Activated CD8-positive, alpha-beta T cell treated with anti-CD3 and anti-CD28 coated beads for 36 hours (primary cell): ENCODE measurements at regions not wholly inside any gene's neighbourhood (a gene's known extent, or its start where the extent isn't known, plus 50 kb on each side); places are given as distances from the start of the nearest gene placed in this dataset.

Experiments
- ATAC-seq: fragments of 200-7000 bp; cut with Tn5 transposase; one replicate; pipeline ENCODE4 v1.10.0; 2021; ENCODE audit warnings: mild to moderate bottlenecking, moderate library complexity
- CTCF ChIA-PET: fragments of 350-600 bp; sonication (Branson Sonifier 250); formaldehyde crosslinking; loops from one replicate; lab custom pipeline; 2021; ENCODE audit warnings: antibody characterized with exemption; lab: Charles Lee
- POLR2A ChIA-PET: fragments of 350-600 bp; sonication (Branson Sonifier 250); formaldehyde crosslinking; loops from one replicate; lab custom pipeline; 2021; ENCODE audit warnings: antibody characterized with exemption; lab: Charles Lee
- DNase-seq: peaks from one replicate; pipeline ENCODE4 v3.0.0-alpha.2; 2020
- H3K27ac Mint-ChIP-seq: one replicate; pipeline ENCODE4 v1.8.0; 2021; ENCODE audit warnings: mild to moderate bottlenecking, mixed read lengths
- H3K27me3 Mint-ChIP-seq: one replicate; pipeline ENCODE4 v1.8.0; 2021; ENCODE audit warnings: mixed read lengths
- H3K36me3 Mint-ChIP-seq: one replicate; pipeline ENCODE4 v1.8.0; 2021; ENCODE audit warnings: low read depth, mixed read lengths
- H3K4me1 Mint-ChIP-seq: one replicate; pipeline ENCODE4 v1.8.0; 2021; ENCODE audit warnings: low read depth, mixed read lengths
- H3K4me3 Mint-ChIP-seq: one replicate; pipeline ENCODE4 v1.8.0; 2021; ENCODE audit warnings: mild to moderate bottlenecking, moderate library complexity, mixed read lengths
- H3K9me3 Mint-ChIP-seq: one replicate; pipeline ENCODE4 v1.8.0; 2021; ENCODE audit warnings: mixed read lengths
- CTCF ChIP-seq: fragments of 200-600 bp; IDR thresholded peaks from one replicate; pipeline ENCODE4 v1.8.0; 2022; ENCODE audit warnings: antibody characterized with exemption, mild to moderate bottlenecking
- intact Hi-C: fragments of 100-400 bp; cut with micrococcal nuclease; formaldehyde crosslinking; loops from one replicate; pipeline ENCODE4 v1.10.0; 2022

- Mint-ChIP-seq H3K27me3 (no peaks in the 10 kb centered on the region), H3K36me3 (no peaks in the 10 kb centered on the region), H3K4me1 (no peaks in the 10 kb centered on the region), H3K4me3 (no peak overlapping the region), H3K27ac (no peak overlapping the region), H3K9me3 (peaks cover 10% of the 10 kb centered on the region)
- ChIA-PET POLR2A (no interaction called here), CTCF (no interaction called here)
- no peak for ATAC-seq
- TF ChIP-seq CTCF = no peak
- DNase-seq = no peak
- intact Hi-C loops = no loop called here
Observed at GRCh38 chr18:29653671-29654215, 1388.8 kb downstream of the DSC3 start.

GRCh38 chr18:29652797-29653196 is 1389.7 kb downstream of the DSC3 start:
- H3K4me3 Mint-ChIP-seq = no peak overlapping the region
- H3K27me3 Mint-ChIP-seq = no peaks in the 10 kb centered on the region
- H3K36me3 Mint-ChIP-seq = no peaks in the 10 kb centered on the region
- peaks cover 5% of the 10 kb centered on the region for H3K9me3 Mint-ChIP-seq
- H3K27ac Mint-ChIP-seq = no peak overlapping the region
- TF ChIP-seq CTCF = no peak
- intact Hi-C loops = no loop called here
- POLR2A ChIA-PET = no interaction called here
- CTCF ChIA-PET = no interaction called here
- DNase-seq (no peak), ATAC-seq (no peak)
- H3K4me1 Mint-ChIP-seq = no peaks in the 10 kb centered on the region

GRCh38 chr18:29651122-29651680 is 1391.3 kb downstream of the DSC3 start:
- CTCF ChIA-PET = no interaction called here
- Mint-ChIP-seq H3K27me3 (no peaks in the 10 kb centered on the region), H3K4me1 (no peaks in the 10 kb centered on the region), H3K36me3 (no peaks in the 10 kb centered on the region), H3K27ac (no peak overlapping the region), H3K9me3 (peaks cover 2% of the 10 kb centered on the region), H3K4me3 (no peak overlapping the region)
- no peak for DNase-seq
- POLR2A ChIA-PET = no interaction called here
- intact Hi-C loops = no loop called here
- ATAC-seq = no peak
- TF ChIP-seq CTCF = no peak

GRCh38 chr18:29648891-29649290 is 1393.7 kb downstream of the DSC3 start:
- peaks cover 2% of the 10 kb centered on the region for H3K9me3 Mint-ChIP-seq
- H3K36me3 Mint-ChIP-seq = no peaks in the 10 kb centered on the region
- no peak for DNase-seq
- no peak overlapping the region for H3K27ac Mint-ChIP-seq
- CTCF ChIA-PET = no interaction called here
- no peaks in the 10 kb centered on the region for H3K4me1 Mint-ChIP-seq
- POLR2A ChIA-PET = no interaction called here
- TF ChIP-seq CTCF = no peak
- H3K4me3 Mint-ChIP-seq = no peak overlapping the region
- ATAC-seq = no peak
- H3K27me3 Mint-ChIP-seq = no peaks in the 10 kb centered on the region
- intact Hi-C loops = no loop called here

- no peaks in the 10 kb centered on the region for H3K27me3 Mint-ChIP-seq
- ATAC-seq (no peak), DNase-seq (no peak)
- no peak overlapping the region for H3K4me3 Mint-ChIP-seq
- peaks cover 4% of the 10 kb centered on the region for H3K9me3 Mint-ChIP-seq
- no peak for TF ChIP-seq CTCF
- intact Hi-C loops = no loop called here
- H3K27ac Mint-ChIP-seq = no peak overlapping the region
- H3K36me3 Mint-ChIP-seq = no peaks in the 10 kb centered on the region
- ChIA-PET CTCF (no interaction called here), POLR2A (no interaction called here)
- H3K4me1 Mint-ChIP-seq = no peaks in the 10 kb centered on the region
Observed at GRCh38 chr18:29647700-29648099, 1394.8 kb downstream of the DSC3 start.
